ENCODE measurements at regions not wholly inside any gene's neighbourhood (a gene's known extent, or its start where the extent isn't known, plus 50 kb on each side); places are given as distances from the start of the nearest gene placed in this dataset.
A peak's percentile ranks its signal among the peaks of the same experiment; 100 is the strongest.

DNA sequence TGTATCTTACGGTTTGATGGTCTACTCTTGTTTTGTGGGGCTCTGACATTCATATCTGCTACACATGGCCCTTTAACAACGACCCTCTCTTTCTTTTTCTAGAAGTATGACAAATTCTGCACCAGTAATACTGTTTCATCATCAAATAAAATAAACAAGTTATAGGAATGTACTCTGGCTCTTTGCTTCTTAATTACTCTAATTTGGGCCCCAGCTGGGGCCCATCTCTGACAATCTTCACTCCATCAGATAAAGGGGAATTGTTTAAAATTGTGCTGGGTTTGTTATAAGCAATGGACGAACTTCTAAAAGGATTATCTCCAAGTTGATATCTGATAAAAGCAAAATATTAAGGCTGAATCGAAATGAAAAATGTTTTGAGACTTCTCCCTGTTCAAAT is 343.6 kb upstream of the JAG1 start:
- Histone ChIP-seq H3K9ac (ENCODE audit: low read depth, low read length) (no peak overlapping the region), H2BK15ac (ENCODE audit: low read depth, low read length) (no peak overlapping the region), H2AK9ac (replicated peaks; ENCODE audit: low read depth, low read length, poor library complexity) (no peak overlapping the region), H2AFZ (replicated peaks; ENCODE audit: low read length, poor library complexity) (no peak overlapping the region), H3K79me1 (ENCODE audit: low read depth in 1 of 2, low read length in 2 of 2) (no peaks in the 10 kb centered on the region), H3K18ac (ENCODE audit: low read depth, low read length) (no peak overlapping the region), H3K27ac (ENCODE audit: insufficient read depth, low read length) (no peak overlapping the region), H3K4me3 (ENCODE audit: insufficient read depth, low read depth, low read length) (no peak overlapping the region), H4K8ac (ENCODE audit: low read depth in 2 of 2, low read length in 2 of 2) (peak overlapping the region in 1 of 2 experiments; percentile 10; a peak in 2 of 4 replicates), H2BK5ac (ENCODE audit: low read depth, low read length, poor library complexity, severe bottlenecking) (no peak overlapping the region), H4K20me1 (ENCODE audit: insufficient read depth, low read length) (no peaks in the 10 kb centered on the region), H3K9me3 (ENCODE audit: control insufficient read depth, insufficient read depth, low read length) (no peaks in the 10 kb centered on the region), H3K56ac (ENCODE audit: extremely low read depth, insufficient read depth, low read length) (no peak overlapping the region), H3K27me3 (ENCODE audit: control insufficient read depth, insufficient read depth, low read length) (no peaks in the 10 kb centered on the region; the same call in 1 of the 2 replicates), H3K14ac (replicated peaks; ENCODE audit: low read depth, low read length) (no peak overlapping the region), H2AK5ac (ENCODE audit: low read depth, low read length) (no peak overlapping the region), H3K4ac (ENCODE audit: low read depth, low read length) (no peak overlapping the region), H3K4me1 (ENCODE audit: control insufficient read depth, insufficient read depth, low read length) (no peaks in the 10 kb centered on the region; the same call in 1 of the 2 replicates), H2BK120ac (ENCODE audit: low read depth, low read length) (no peak overlapping the region), H4K91ac (ENCODE audit: insufficient read depth, low read depth, low read length) (no peak overlapping the region), H3K4me2 (ENCODE audit: low read depth, low read length) (no peak overlapping the region), H3K23ac (ENCODE audit: low read depth, low read length) (no peak overlapping the region), H4K5ac (ENCODE audit: low read depth, low read length) (no peak overlapping the region), H2BK20ac (ENCODE audit: low read depth, low read length) (no peak overlapping the region), H3K9me1 (ENCODE audit: insufficient read depth, low read length) (no peaks in the 10 kb centered on the region), H3K36me3 (ENCODE audit: control insufficient read depth, insufficient read depth, low read length) (no peaks in the 10 kb centered on the region)
- TF ChIP-seq, protein P1, sequence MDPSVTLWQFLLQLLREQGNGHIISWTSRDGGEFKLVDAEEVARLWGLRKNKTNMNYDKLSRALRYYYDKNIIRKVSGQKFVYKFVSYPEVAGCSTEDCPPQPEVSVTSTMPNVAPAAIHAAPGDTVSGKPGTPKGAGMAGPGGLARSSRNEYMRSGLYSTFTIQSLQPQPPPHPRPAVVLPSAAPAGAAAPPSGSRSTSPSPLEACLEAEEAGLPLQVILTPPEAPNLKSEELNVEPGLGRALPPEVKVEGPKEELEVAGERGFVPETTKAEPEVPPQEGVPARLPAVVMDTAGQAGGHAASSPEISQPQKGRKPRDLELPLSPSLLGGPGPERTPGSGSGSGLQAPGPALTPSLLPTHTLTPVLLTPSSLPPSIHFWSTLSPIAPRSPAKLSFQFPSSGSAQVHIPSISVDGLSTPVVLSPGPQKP (IDR thresholded peaks at IDR 0.05; ENCODE audit: borderline replicate concordance, low read depth, low read length) = no peak
- TF ChIP-seq MXI1 (IDR thresholded peaks at IDR 0.05; ENCODE audit: borderline replicate concordance, low read depth, low read length) = no peak
- no peak for TF ChIP-seq CEBPB (IDR thresholded peaks at IDR 0.05; ENCODE audit: low read depth, low read length)
- TF ChIP-seq MAZ (IDR thresholded peaks at IDR 0.05; ENCODE audit: borderline replicate concordance, low read depth, low read length) = no peak
- TF ChIP-seq, protein P2, sequence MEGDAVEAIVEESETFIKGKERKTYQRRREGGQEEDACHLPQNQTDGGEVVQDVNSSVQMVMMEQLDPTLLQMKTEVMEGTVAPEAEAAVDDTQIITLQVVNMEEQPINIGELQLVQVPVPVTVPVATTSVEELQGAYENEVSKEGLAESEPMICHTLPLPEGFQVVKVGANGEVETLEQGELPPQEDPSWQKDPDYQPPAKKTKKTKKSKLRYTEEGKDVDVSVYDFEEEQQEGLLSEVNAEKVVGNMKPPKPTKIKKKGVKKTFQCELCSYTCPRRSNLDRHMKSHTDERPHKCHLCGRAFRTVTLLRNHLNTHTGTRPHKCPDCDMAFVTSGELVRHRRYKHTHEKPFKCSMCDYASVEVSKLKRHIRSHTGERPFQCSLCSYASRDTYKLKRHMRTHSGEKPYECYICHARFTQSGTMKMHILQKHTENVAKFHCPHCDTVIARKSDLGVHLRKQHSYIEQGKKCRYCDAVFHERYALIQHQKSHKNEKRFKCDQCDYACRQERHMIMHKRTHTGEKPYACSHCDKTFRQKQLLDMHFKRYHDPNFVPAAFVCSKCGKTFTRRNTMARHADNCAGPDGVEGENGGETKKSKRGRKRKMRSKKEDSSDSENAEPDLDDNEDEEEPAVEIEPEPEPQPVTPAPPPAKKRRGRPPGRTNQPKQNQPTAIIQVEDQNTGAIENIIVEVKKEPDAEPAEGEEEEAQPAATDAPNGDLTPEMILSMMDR (conservative IDR thresholded peaks at IDR 0.05; ENCODE audit: low read depth, low read length) = no peak
- TF ChIP-seq NFE2L2 (IDR thresholded peaks at IDR 0.05; ENCODE audit: low read depth, low read length) = no peak
- no peak for TF ChIP-seq FOS (IDR thresholded peaks at IDR 0.05; ENCODE audit: low read depth, low read length)
- TF ChIP-seq RCOR1 (IDR thresholded peaks at IDR 0.05; ENCODE audit: insufficient replicate concordance, low read length) = no peak
- TF ChIP-seq CHD1 (IDR thresholded peaks at IDR 0.05; ENCODE audit: low read depth, low read length) = no peak
- TF ChIP-seq POLR2A (IDR thresholded peaks at IDR 0.05; ENCODE audit: low read depth, low read length) = no peak
- no peak for TF ChIP-seq RFX5 (IDR thresholded peaks at IDR 0.05; ENCODE audit: low read depth, low read length)
- TF ChIP-seq, protein P3, sequence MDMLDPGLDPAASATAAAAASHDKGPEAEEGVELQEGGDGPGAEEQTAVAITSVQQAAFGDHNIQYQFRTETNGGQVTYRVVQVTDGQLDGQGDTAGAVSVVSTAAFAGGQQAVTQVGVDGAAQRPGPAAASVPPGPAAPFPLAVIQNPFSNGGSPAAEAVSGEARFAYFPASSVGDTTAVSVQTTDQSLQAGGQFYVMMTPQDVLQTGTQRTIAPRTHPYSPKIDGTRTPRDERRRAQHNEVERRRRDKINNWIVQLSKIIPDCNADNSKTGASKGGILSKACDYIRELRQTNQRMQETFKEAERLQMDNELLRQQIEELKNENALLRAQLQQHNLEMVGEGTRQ (IDR thresholded peaks at IDR 0.05; ENCODE audit: low read depth, low read length) = no peak
- TF ChIP-seq BHLHE40 (IDR thresholded peaks at IDR 0.05; ENCODE audit: low read depth, low read length) = no peak
- TF ChIP-seq SMC3 (IDR thresholded peaks at IDR 0.05; ENCODE audit: low read depth, low read length) = no peak
- dilution Hi-C loops (cut with HindIII; ENCODE audit: low sequenced_read_pairs, unreplicated experiment) = no loop called here
- intact Hi-C loops (cut with micrococcal nuclease) = no loop called here
- POLR2A ChIA-PET (ENCODE audit: unreplicated experiment) = no interaction called here
- DNase-seq (no peak), ATAC-seq (ENCODE audit: low read depth) (peak; percentile 40; the same call in 1 of the 2 replicates)
- in situ Hi-C loops (cut with MboI; ENCODE audit: low sequenced_read_pairs) = no loop called here
- no CpG with 5 or more reads among the region's 4 CpGs for WGBS, 2 experiments (ENCODE audit: extremely low coverage in 2 of 2, insufficient read length in 1 of 2)
- no TSS peak for BruUV-seq (replicated peaks)
- CTCF ChIA-PET = no interaction called here
